ENCODE measurements at regions not wholly inside any gene's neighbourhood (a gene's known extent, or its start where the extent isn't known, plus 50 kb on each side); places are given as distances from the start of the nearest gene placed in this dataset.

GRCh38 chr13:23953860-23954512, 56.7 kb upstream of the C1QTNF9B start:
- ATAC-seq, result no peak
- Mint-ChIP-seq H3K9me3 (no peaks in the 10 kb centered on the region), H3K36me3 (ENCODE audit: low read depth) (no peaks in the 10 kb centered on the region), H3K4me3 (no peak overlapping the region), H3K4me1 (ENCODE audit: low read depth) (peaks cover 15% of the 10 kb centered on the region), H3K27me3 (peaks cover 3% of the 10 kb centered on the region), H3K27ac (no peak overlapping the region)
- TF ChIP-seq, protein P1, sequence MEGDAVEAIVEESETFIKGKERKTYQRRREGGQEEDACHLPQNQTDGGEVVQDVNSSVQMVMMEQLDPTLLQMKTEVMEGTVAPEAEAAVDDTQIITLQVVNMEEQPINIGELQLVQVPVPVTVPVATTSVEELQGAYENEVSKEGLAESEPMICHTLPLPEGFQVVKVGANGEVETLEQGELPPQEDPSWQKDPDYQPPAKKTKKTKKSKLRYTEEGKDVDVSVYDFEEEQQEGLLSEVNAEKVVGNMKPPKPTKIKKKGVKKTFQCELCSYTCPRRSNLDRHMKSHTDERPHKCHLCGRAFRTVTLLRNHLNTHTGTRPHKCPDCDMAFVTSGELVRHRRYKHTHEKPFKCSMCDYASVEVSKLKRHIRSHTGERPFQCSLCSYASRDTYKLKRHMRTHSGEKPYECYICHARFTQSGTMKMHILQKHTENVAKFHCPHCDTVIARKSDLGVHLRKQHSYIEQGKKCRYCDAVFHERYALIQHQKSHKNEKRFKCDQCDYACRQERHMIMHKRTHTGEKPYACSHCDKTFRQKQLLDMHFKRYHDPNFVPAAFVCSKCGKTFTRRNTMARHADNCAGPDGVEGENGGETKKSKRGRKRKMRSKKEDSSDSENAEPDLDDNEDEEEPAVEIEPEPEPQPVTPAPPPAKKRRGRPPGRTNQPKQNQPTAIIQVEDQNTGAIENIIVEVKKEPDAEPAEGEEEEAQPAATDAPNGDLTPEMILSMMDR (IDR thresholded peaks at IDR 0.05), result no peak
- no peak for DNase-seq
- intact Hi-C loops (cut with micrococcal nuclease), result no loop called here
- ChIA-PET CTCF (no interaction called here), POLR2A (no interaction called here)

- Mint-ChIP-seq H3K4me1 (ENCODE audit: low read depth) (peaks cover 15% of the 10 kb centered on the region), H3K27me3 (peaks cover 3% of the 10 kb centered on the region), H3K27ac (no peak overlapping the region), H3K9me3 (no peaks in the 10 kb centered on the region), H3K36me3 (ENCODE audit: low read depth) (no peaks in the 10 kb centered on the region), H3K4me3 (no peak overlapping the region)
- DNase-seq (no peak), ATAC-seq (no peak)
- CTCF ChIA-PET, result no interaction called here
- intact Hi-C loops (cut with micrococcal nuclease), result no loop called here
- POLR2A ChIA-PET, result no interaction called here
- TF ChIP-seq, protein P1 (IDR thresholded peaks at IDR 0.05), result no peak
These were observed 57.8 kb upstream of the C1QTNF9B start for GRCh38 chr13:23955064-23955463.

- peak; percentile 70 for ATAC-seq
These were observed 58.8 kb upstream of the C1QTNF9B start for GRCh38 chr13:23956106-23956505.

GRCh38 chr13:23957981-23958380, 60.7 kb upstream of the C1QTNF9B start:
- peaks cover 3% of the 10 kb centered on the region for H3K27me3 Mint-ChIP-seq
- ChIA-PET POLR2A (interaction anchor here (1.1 kb wide), 1 partner anchor 302 kb away, joined by 3 read pairs; no protein-coding TSS in a partner anchor), CTCF (interaction anchor here (1.1 to 3.7 kb wide), 5 partner anchors 10 to 676 kb away, joined by 3 to 10 read pairs (median 4); no protein-coding TSS in a partner anchor)
- DNase-seq, result no peak
- intact Hi-C loops (cut with micrococcal nuclease), result no loop called here
- no peak overlapping the region for H3K4me3 Mint-ChIP-seq
- H3K9me3 Mint-ChIP-seq, result no peaks in the 10 kb centered on the region
- ATAC-seq, result no peak
- H3K36me3 Mint-ChIP-seq (ENCODE audit: low read depth), result no peaks in the 10 kb centered on the region
- TF ChIP-seq, protein P1 (IDR thresholded peaks at IDR 0.05), result no peak
- peaks cover 18% of the 10 kb centered on the region for H3K4me1 Mint-ChIP-seq (ENCODE audit: low read depth)
- no peak overlapping the region for H3K27ac Mint-ChIP-seq

More at GRCh38 chr13:23956106-23956505, 58.8 kb upstream of the C1QTNF9B start:
- ChIA-PET CTCF (interaction anchor here (1.5 kb wide), 1 partner anchor 34 kb away, joined by 4 read pairs; no protein-coding TSS in a partner anchor), POLR2A (interaction anchor here (0.6 kb wide), 1 partner anchor 734 kb away, joined by 4 read pairs; no protein-coding TSS in a partner anchor)
- TF ChIP-seq, protein P1 (IDR thresholded peaks at IDR 0.05), result no peak
- Mint-ChIP-seq H3K36me3 (ENCODE audit: low read depth) (no peaks in the 10 kb centered on the region), H3K27ac (no peak overlapping the region), H3K27me3 (peaks cover 3% of the 10 kb centered on the region), H3K9me3 (no peaks in the 10 kb centered on the region), H3K4me3 (no peak overlapping the region), H3K4me1 (ENCODE audit: low read depth) (peaks cover 18% of the 10 kb centered on the region)
- intact Hi-C loops (cut with micrococcal nuclease), result no loop called here
- peak; percentile 46 for DNase-seq

DNA sequence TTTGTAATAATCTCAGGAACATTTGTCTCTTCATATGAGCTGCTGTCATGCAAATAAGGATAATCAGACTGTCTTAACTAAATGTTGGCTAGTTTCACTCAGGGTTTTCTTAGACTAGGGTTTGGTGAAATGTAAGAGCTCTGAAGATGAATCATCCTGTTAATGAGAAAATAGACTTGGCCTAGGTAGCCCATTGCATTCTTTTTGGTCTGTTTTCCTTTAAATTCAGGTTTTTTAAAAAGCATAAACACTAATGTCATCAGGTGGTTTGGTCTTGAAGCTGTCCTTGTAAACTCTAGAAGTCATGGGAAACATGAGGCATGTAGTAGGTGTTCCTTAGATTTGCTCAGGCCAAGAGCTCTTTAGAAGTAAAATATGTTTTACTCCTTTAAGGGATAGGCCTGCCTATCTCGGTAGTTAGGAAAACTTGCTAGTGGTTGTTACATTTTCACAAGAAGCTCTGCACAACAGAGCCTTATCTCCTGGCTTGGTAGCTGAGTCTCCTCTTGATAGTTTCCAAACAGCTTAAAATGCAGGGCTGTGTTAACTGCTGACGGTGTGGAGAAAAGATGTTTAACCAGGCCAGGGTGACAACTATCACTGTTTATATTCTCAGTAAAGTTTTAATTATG, 62.0 kb upstream of the C1QTNF9B start:
- Mint-ChIP-seq H3K4me3 (no peak overlapping the region), H3K36me3 (ENCODE audit: low read depth) (no peaks in the 10 kb centered on the region), H3K27ac (no peak overlapping the region), H3K4me1 (ENCODE audit: low read depth) (peaks cover 21% of the 10 kb centered on the region), H3K27me3 (peaks cover 3% of the 10 kb centered on the region), H3K9me3 (no peaks in the 10 kb centered on the region)
- DNase-seq, result no peak
- ATAC-seq, result no peak
- CTCF ChIA-PET, result interaction anchor here (0.8 to 3.8 kb wide), 18 partner anchors 8 to 1315 kb away, joined by 3 to 17 read pairs (median 3); no protein-coding TSS in a partner anchor
- intact Hi-C loops (cut with micrococcal nuclease), result no loop called here
- TF ChIP-seq, protein P1 (IDR thresholded peaks at IDR 0.05), result no peak
- POLR2A ChIA-PET, result no interaction called here
